ENCODE measurements at regions not wholly inside any gene's neighbourhood (a gene's known extent, or its start where the extent isn't known, plus 50 kb on each side); places are given as distances from the start of the nearest gene placed in this dataset.

GRCh38 chr3:102081572-102082289 is 232.4 kb downstream of the NFKBIZ start:
- ATAC-seq: peak; percentile 50
- TF ChIP-seq ISL1 (CRISPR knock-in tag; IDR thresholded peaks at IDR 0.05) (peak; percentile 47), OSR1 (CRISPR knock-in tag; IDR thresholded peaks at IDR 0.05) (no peak)

- TF ChIP-seq BACH2 (CRISPR knock-in tag; IDR thresholded peaks at IDR 0.05; ENCODE audit: borderline replicate concordance) (no peak), SNAI2 (CRISPR knock-in tag; IDR thresholded peaks at IDR 0.05) (no peak)
- no peak for ATAC-seq
These were observed 234.2 kb downstream of the NFKBIZ start for GRCh38 chr3:102083473-102083872.

GRCh38 chr3:102084006-102084405 is 234.7 kb downstream of the NFKBIZ start:
- ATAC-seq: peak; percentile 80
- TF ChIP-seq ZFP3 (CRISPR knock-in tag; IDR thresholded peaks at IDR 0.05): no peak
- no peak for TF ChIP-seq ZNF8 (CRISPR knock-in tag; IDR thresholded peaks at IDR 0.05)
- no peak for TF ChIP-seq CSDC2 (CRISPR knock-in tag; IDR thresholded peaks at IDR 0.05)
- peak; percentile 88 for TF ChIP-seq ISL1 (CRISPR knock-in tag; IDR thresholded peaks at IDR 0.05)
- TF ChIP-seq ARNTL (CRISPR knock-in tag; IDR thresholded peaks at IDR 0.05; ENCODE audit: borderline replicate concordance, low read depth): no peak
- TF ChIP-seq TCF4 (CRISPR knock-in tag; IDR thresholded peaks at IDR 0.05; ENCODE audit: borderline replicate concordance): peak; percentile 73; the same call in 1 of the 2 replicates
- no peak for TF ChIP-seq CSRNP3 (CRISPR knock-in tag; IDR thresholded peaks at IDR 0.05)
- no peak for TF ChIP-seq ZFP30 (CRISPR knock-in tag; IDR thresholded peaks at IDR 0.05)
- TF ChIP-seq ZNF565 (CRISPR knock-in tag; conservative IDR thresholded peaks at IDR 0.05; ENCODE audit: low read depth): no peak
- no peak for TF ChIP-seq OSR1 (CRISPR knock-in tag; IDR thresholded peaks at IDR 0.05)
- no peak for TF ChIP-seq TSHZ2 (CRISPR knock-in tag; IDR thresholded peaks at IDR 0.05)
- TF ChIP-seq GLIS3 (CRISPR knock-in tag; IDR thresholded peaks at IDR 0.05): no peak
- no peak for TF ChIP-seq POU6F1 (CRISPR knock-in tag; IDR thresholded peaks at IDR 0.05; ENCODE audit: borderline replicate concordance, low read depth)
- TF ChIP-seq RARB (CRISPR knock-in tag; IDR thresholded peaks at IDR 0.05): no peak
- TF ChIP-seq ESRRG (CRISPR knock-in tag; IDR thresholded peaks at IDR 0.05): no peak
- no peak for TF ChIP-seq PPARA (CRISPR knock-in tag; IDR thresholded peaks at IDR 0.05; ENCODE audit: borderline replicate concordance)
- no peak for TF ChIP-seq SNAI2 (CRISPR knock-in tag; IDR thresholded peaks at IDR 0.05)
- peak; percentile 63; the same call in 1 of the 2 replicates for TF ChIP-seq ZC3H10 (CRISPR knock-in tag; IDR thresholded peaks at IDR 0.05)
- TF ChIP-seq TOX (CRISPR knock-in tag; IDR thresholded peaks at IDR 0.05; ENCODE audit: borderline replicate concordance): peak; percentile 65
- no peak for TF ChIP-seq PATZ1 (CRISPR knock-in tag; IDR thresholded peaks at IDR 0.05; ENCODE audit: borderline replicate concordance)
- TF ChIP-seq BACH2 (CRISPR knock-in tag; IDR thresholded peaks at IDR 0.05; ENCODE audit: borderline replicate concordance): no peak
- TF ChIP-seq ZNF70 (CRISPR knock-in tag; IDR thresholded peaks at IDR 0.05): no peak
- no peak for TF ChIP-seq CREB5 (CRISPR knock-in tag; IDR thresholded peaks at IDR 0.05; ENCODE audit: low read depth)
